HFFc6 (cell line): ENCODE measurements at regions not wholly inside any gene's neighbourhood (a gene's known extent, or its start where the extent isn't known, plus 50 kb on each side); places are given as distances from the start of the nearest gene placed in this dataset.

ENCODE experiments used
- DNase-seq: peaks from one replicate; pipeline ENCODE4 v3.0.0-alpha.2; 2018
- H3K27ac Mint-ChIP-seq: 2 replicates; pipeline ENCODE4 v1.8.0; 2020; ENCODE audit warnings: mild to moderate bottlenecking, mixed read lengths
- H3K27me3 Mint-ChIP-seq: 2 replicates; pipeline ENCODE4 v1.8.0; 2021; ENCODE audit warnings: mild to moderate bottlenecking, moderate library complexity, mixed read lengths; ENCODE audit not compliant: insufficient read depth
- H3K36me3 Mint-ChIP-seq: 2 replicates; pipeline ENCODE4 v1.8.0; 2021; ENCODE audit warnings: low read depth, mixed read lengths
- H3K4me1 Mint-ChIP-seq: 2 replicates; pipeline ENCODE4 v1.8.0; 2020; ENCODE audit warnings: low read depth, mixed read lengths
- H3K4me3 Mint-ChIP-seq: 2 replicates; pipeline ENCODE4 v1.8.0; 2020; ENCODE audit warnings: mild to moderate bottlenecking, moderate library complexity, mixed read lengths
- H3K9me3 Mint-ChIP-seq: 2 replicates; pipeline ENCODE4 v1.8.0; 2020; ENCODE audit warnings: mild to moderate bottlenecking, mixed read lengths
- TF ChIP-seq, protein P1 (sequence below): fragments of 200-600 bp; sonication (generic); IDR thresholded peaks from 2 replicates; pipeline ENCODE4 v1.5.0; 2021; ENCODE audit warnings: antibody characterized with exemption, mild to moderate bottlenecking

DNA sequence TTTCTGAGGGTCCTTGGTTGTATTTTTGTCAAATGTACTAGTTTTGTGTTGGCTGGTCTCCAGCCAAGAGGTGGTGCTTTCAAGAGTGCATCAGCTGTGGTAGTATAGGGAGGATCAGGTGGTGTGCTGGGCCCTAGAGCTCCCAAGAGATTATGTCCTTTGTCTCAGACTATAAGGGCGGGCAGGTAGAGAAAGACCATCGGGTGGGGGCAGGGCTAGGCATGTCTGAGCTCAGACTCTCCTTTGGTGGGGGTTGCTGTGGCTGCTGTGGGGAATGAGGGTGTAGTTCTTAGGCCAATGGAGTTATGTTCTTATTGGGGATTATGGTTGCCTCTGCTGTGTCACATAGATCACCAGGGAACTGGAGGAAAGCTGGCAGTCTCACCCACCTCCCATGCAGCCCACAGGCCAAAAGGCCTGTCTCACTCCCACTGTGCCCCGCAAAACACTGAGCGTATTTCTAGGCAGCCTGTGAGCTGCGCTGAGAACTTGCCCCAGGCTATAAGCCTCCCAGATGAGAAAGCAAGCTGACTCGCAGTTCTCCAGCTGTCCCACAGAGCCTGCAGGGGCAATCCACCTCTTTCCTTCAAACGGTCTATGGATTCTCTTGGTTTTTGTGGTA lies 1066.7 kb downstream of the GRM8 start:
- TF ChIP-seq, protein P1, sequence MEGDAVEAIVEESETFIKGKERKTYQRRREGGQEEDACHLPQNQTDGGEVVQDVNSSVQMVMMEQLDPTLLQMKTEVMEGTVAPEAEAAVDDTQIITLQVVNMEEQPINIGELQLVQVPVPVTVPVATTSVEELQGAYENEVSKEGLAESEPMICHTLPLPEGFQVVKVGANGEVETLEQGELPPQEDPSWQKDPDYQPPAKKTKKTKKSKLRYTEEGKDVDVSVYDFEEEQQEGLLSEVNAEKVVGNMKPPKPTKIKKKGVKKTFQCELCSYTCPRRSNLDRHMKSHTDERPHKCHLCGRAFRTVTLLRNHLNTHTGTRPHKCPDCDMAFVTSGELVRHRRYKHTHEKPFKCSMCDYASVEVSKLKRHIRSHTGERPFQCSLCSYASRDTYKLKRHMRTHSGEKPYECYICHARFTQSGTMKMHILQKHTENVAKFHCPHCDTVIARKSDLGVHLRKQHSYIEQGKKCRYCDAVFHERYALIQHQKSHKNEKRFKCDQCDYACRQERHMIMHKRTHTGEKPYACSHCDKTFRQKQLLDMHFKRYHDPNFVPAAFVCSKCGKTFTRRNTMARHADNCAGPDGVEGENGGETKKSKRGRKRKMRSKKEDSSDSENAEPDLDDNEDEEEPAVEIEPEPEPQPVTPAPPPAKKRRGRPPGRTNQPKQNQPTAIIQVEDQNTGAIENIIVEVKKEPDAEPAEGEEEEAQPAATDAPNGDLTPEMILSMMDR: no peak
- Mint-ChIP-seq H3K4me3 (no peak overlapping the region), H3K4me1 (no peaks in the 10 kb centered on the region), H3K9me3 (peaks cover 54% of the 10 kb centered on the region), H3K36me3 (no peaks in the 10 kb centered on the region; the same call in 1 of the 2 replicates), H3K27ac (no peak overlapping the region), H3K27me3 (no peaks in the 10 kb centered on the region)
- no peak for DNase-seq

GRCh38 chr7:126179916-126180315 lies 1072.8 kb downstream of the GRM8 start:
- Mint-ChIP-seq H3K4me3 (no peak overlapping the region), H3K27me3 (no peaks in the 10 kb centered on the region), H3K9me3 (peaks cover 19% of the 10 kb centered on the region), H3K27ac (no peak overlapping the region), H3K4me1 (no peaks in the 10 kb centered on the region), H3K36me3 (no peaks in the 10 kb centered on the region; the same call in 1 of the 2 replicates)
- DNase-seq: no peak
- TF ChIP-seq, protein P1: no peak

- peaks cover 17% of the 10 kb centered on the region for H3K9me3 Mint-ChIP-seq
- H3K36me3 Mint-ChIP-seq: no peaks in the 10 kb centered on the region; the same call in 1 of the 2 replicates
- H3K4me3 Mint-ChIP-seq: no peak overlapping the region
- TF ChIP-seq, protein P1: no peak
- H3K27ac Mint-ChIP-seq: no peak overlapping the region
- H3K4me1 Mint-ChIP-seq: no peaks in the 10 kb centered on the region
- no peaks in the 10 kb centered on the region for H3K27me3 Mint-ChIP-seq
- no peak for DNase-seq
Measured at GRCh38 chr7:126178865-126179264, 1073.9 kb downstream of the GRM8 start.

DNA sequence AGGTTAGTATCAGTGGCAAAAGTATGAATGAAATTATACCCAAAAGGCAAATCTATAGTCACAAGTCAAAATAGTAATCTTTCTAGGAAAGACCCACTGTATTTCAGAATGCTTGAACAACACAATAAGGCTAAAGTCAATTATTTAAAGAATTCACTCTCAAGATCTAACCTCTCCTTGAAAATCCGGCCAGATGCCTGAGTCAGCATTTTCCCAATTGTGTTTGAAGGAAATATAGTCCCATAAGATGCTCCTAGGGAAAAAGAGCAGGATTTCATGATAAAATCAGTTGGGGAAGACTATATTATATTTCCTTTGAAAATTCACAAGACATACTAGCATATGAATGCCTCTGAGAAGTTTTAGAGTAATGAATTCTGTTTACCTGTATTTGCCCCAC lies 1075.0 kb downstream of the GRM8 start:
- Mint-ChIP-seq H3K4me1 (no peaks in the 10 kb centered on the region), H3K27ac (no peak overlapping the region), H3K4me3 (no peak overlapping the region), H3K36me3 (no peaks in the 10 kb centered on the region), H3K9me3 (peaks cover 16% of the 10 kb centered on the region), H3K27me3 (no peaks in the 10 kb centered on the region)
- DNase-seq: no peak
- TF ChIP-seq, protein P1: no peak

- Mint-ChIP-seq H3K4me1 (no peaks in the 10 kb centered on the region), H3K36me3 (peaks cover 4% of the 10 kb centered on the region; the same call in 1 of the 2 replicates), H3K4me3 (no peak overlapping the region), H3K27me3 (no peaks in the 10 kb centered on the region), H3K9me3 (peaks cover 27% of the 10 kb centered on the region), H3K27ac (no peak overlapping the region)
- no peak for DNase-seq
- TF ChIP-seq, protein P1: no peak
Measured at GRCh38 chr7:126166645-126167044, 1086.1 kb downstream of the GRM8 start.
